HCT116 (cell line): ENCODE measurements at regions not wholly inside any gene's neighbourhood (a gene's known extent, or its start where the extent isn't known, plus 50 kb on each side); places are given as distances from the start of the nearest gene placed in this dataset.

Experiments used
- CTCF ChIP-seq, 3 experiments: fragments of 200-600 bp in 1 of 3; sonication (generic) in 1 of 3; IDR thresholded peaks in 2 of 3; conservative IDR thresholded peaks in 1 of 3; 2 replicates each; pipeline ENCODE4 v1.5.1; 2012 to 2017; ENCODE audit warnings: low read depth in 2 of 3, low read length in 2 of 3, antibody characterized with exemption in 1 of 3, borderline replicate concordance in 1 of 3, control low read depth in 1 of 3, mild to moderate bottlenecking in 1 of 3, mixed read lengths in 1 of 3, mixed run types in 1 of 3, moderate library complexity in 1 of 3; ENCODE audit not compliant: insufficient read depth in 1 of 3
- ELF1 ChIP-seq: IDR thresholded peaks from 2 replicates; pipeline ENCODE4 v1.6.1; 2012; ENCODE audit warnings: low read depth, borderline replicate concordance
- POLR2A ChIP-seq: IDR thresholded peaks from 2 replicates; pipeline ENCODE4 v1.7.0; 2011; ENCODE audit warnings: borderline replicate concordance; ENCODE audit not compliant: insufficient read depth, insufficient read length; ENCODE audit errors: extremely low read depth
- RAD21 ChIP-seq: IDR thresholded peaks from 2 replicates; pipeline ENCODE4 v1.6.1; 2012; ENCODE audit warnings: low read depth, mild to moderate bottlenecking
- SP1 ChIP-seq: IDR thresholded peaks from 2 replicates; pipeline ENCODE4 v1.6.1; 2012; ENCODE audit warnings: low read depth

GRCh38 chr6:165744555-165745228, 81.7 kb upstream of the PDE10A start:
- TF ChIP-seq CTCF (IDR thresholded peaks at IDR 0.05 in 2 of 3, conservative IDR thresholded peaks at IDR 0.05 in 1 of 3; ENCODE audit: borderline replicate concordance in 1 of 3, insufficient read depth in 1 of 3, low read depth in 2 of 3, low read length in 2 of 3) (no peak), RAD21 (no peak), SP1 (no peak), POLR2A (no peak), ELF1 (no peak)
